ENCODE measurements at regions not wholly inside any gene's neighbourhood (a gene's known extent, or its start where the extent isn't known, plus 50 kb on each side); places are given as distances from the start of the nearest gene placed in this dataset.

- H3K4me3 ChIP-seq (ENCODE audit: low read depth, low read length) = no peak overlapping the region
- 86% methylated on average over 1 of the region's 2 CpGs for WGBS (ENCODE audit: insufficient coverage)
- H3K27ac ChIP-seq (ENCODE audit: low read depth, low read length) = no peak overlapping the region
- no peaks in the 10 kb centered on the region for H3K36me3 ChIP-seq (ENCODE audit: control insufficient read depth, insufficient read depth, low read length)
- no peaks in the 10 kb centered on the region for H3K4me1 ChIP-seq (ENCODE audit: control insufficient read depth, insufficient read depth, low read length)
- no peak for DNase-seq (ENCODE audit: low read depth in 4 of 6, low spot score in 6 of 6)
- no peaks in the 10 kb centered on the region for H3K27me3 ChIP-seq (ENCODE audit: control insufficient read depth, insufficient read depth, low read length)
- H3K9me3 ChIP-seq (ENCODE audit: control insufficient read depth, insufficient read depth, low read length) = no peaks in the 10 kb centered on the region
Measured at GRCh38 chr20:11031300-11031699, 357.5 kb upstream of the JAG1 start.

- H3K27me3 ChIP-seq (ENCODE audit: control insufficient read depth, insufficient read depth, low read length) = no peaks in the 10 kb centered on the region
- WGBS (ENCODE audit: insufficient coverage) = 57% methylated on average over 1 of the region's 3 CpGs
Measured at GRCh38 chr20:11032611-11033010, 358.8 kb upstream of the JAG1 start.

GRCh38 chr20:11034025-11034424, 360.2 kb upstream of the JAG1 start:
- Histone ChIP-seq H3K36me3 (ENCODE audit: control insufficient read depth, insufficient read depth, low read length) (no peaks in the 10 kb centered on the region), H3K9me3 (ENCODE audit: control insufficient read depth, insufficient read depth, low read length) (no peaks in the 10 kb centered on the region), H3K4me3 (ENCODE audit: low read depth, low read length) (no peak overlapping the region), H3K27ac (ENCODE audit: low read depth, low read length) (no peak overlapping the region), H3K27me3 (ENCODE audit: control insufficient read depth, insufficient read depth, low read length) (no peaks in the 10 kb centered on the region), H3K4me1 (ENCODE audit: control insufficient read depth, insufficient read depth, low read length) (no peaks in the 10 kb centered on the region)
- WGBS (ENCODE audit: insufficient coverage) = 95% methylated on average over 3 of the region's 3 CpGs
- no peak for DNase-seq (ENCODE audit: low read depth in 4 of 6, low spot score in 6 of 6)

More at GRCh38 chr20:11032611-11033010, 358.8 kb upstream of the JAG1 start:
- Histone ChIP-seq H3K27ac (ENCODE audit: low read depth, low read length) (no peak overlapping the region), H3K36me3 (ENCODE audit: control insufficient read depth, insufficient read depth, low read length) (no peaks in the 10 kb centered on the region), H3K4me3 (ENCODE audit: low read depth, low read length) (no peak overlapping the region), H3K9me3 (ENCODE audit: control insufficient read depth, insufficient read depth, low read length) (no peaks in the 10 kb centered on the region), H3K4me1 (ENCODE audit: control insufficient read depth, insufficient read depth, low read length) (no peaks in the 10 kb centered on the region)
- DNase-seq (ENCODE audit: low read depth in 4 of 6, low spot score in 6 of 6) = no peak

GRCh38 chr20:11035211-11035610, 361.4 kb upstream of the JAG1 start:
- Histone ChIP-seq H3K27ac (ENCODE audit: low read depth, low read length) (no peak overlapping the region), H3K4me1 (ENCODE audit: control insufficient read depth, insufficient read depth, low read length) (no peaks in the 10 kb centered on the region), H3K36me3 (ENCODE audit: control insufficient read depth, insufficient read depth, low read length) (no peaks in the 10 kb centered on the region), H3K9me3 (ENCODE audit: control insufficient read depth, insufficient read depth, low read length) (no peaks in the 10 kb centered on the region), H3K27me3 (ENCODE audit: control insufficient read depth, insufficient read depth, low read length) (no peaks in the 10 kb centered on the region), H3K4me3 (ENCODE audit: low read depth, low read length) (no peak overlapping the region)
- DNase-seq (ENCODE audit: low read depth in 4 of 6, low spot score in 6 of 6) = no peak
- WGBS (ENCODE audit: insufficient coverage) = 85% methylated on average over 2 of the region's 3 CpGs

- Histone ChIP-seq H3K4me1 (ENCODE audit: control insufficient read depth, insufficient read depth, low read length) (no peaks in the 10 kb centered on the region), H3K27ac (ENCODE audit: low read depth, low read length) (no peak overlapping the region), H3K4me3 (ENCODE audit: low read depth, low read length) (no peak overlapping the region), H3K9me3 (ENCODE audit: control insufficient read depth, insufficient read depth, low read length) (no peaks in the 10 kb centered on the region), H3K36me3 (ENCODE audit: control insufficient read depth, insufficient read depth, low read length) (no peaks in the 10 kb centered on the region), H3K27me3 (ENCODE audit: control insufficient read depth, insufficient read depth, low read length) (no peaks in the 10 kb centered on the region)
- no CpG with 5 or more reads among the region's 1 CpG for WGBS (ENCODE audit: insufficient coverage)
- no peak for DNase-seq (ENCODE audit: low read depth in 4 of 6, low spot score in 6 of 6)
Measured at GRCh38 chr20:11041396-11041795, 367.6 kb upstream of the JAG1 start.

GRCh38 chr20:11043001-11043400, 369.2 kb upstream of the JAG1 start:
- Histone ChIP-seq H3K36me3 (ENCODE audit: control insufficient read depth, insufficient read depth, low read length) (no peaks in the 10 kb centered on the region), H3K27ac (ENCODE audit: low read depth, low read length) (no peak overlapping the region), H3K27me3 (ENCODE audit: control insufficient read depth, insufficient read depth, low read length) (no peaks in the 10 kb centered on the region), H3K4me1 (ENCODE audit: control insufficient read depth, insufficient read depth, low read length) (no peaks in the 10 kb centered on the region), H3K9me3 (ENCODE audit: control insufficient read depth, insufficient read depth, low read length) (no peaks in the 10 kb centered on the region), H3K4me3 (ENCODE audit: low read depth, low read length) (no peak overlapping the region)
- no peak for DNase-seq (ENCODE audit: low read depth in 4 of 6, low spot score in 6 of 6)
- WGBS (ENCODE audit: insufficient coverage) = no CpG with 5 or more reads among the region's 2 CpGs

- Histone ChIP-seq H3K4me3 (ENCODE audit: low read depth, low read length) (no peak overlapping the region), H3K27me3 (ENCODE audit: control insufficient read depth, insufficient read depth, low read length) (no peaks in the 10 kb centered on the region), H3K36me3 (ENCODE audit: control insufficient read depth, insufficient read depth, low read length) (no peaks in the 10 kb centered on the region), H3K9me3 (ENCODE audit: control insufficient read depth, insufficient read depth, low read length) (no peaks in the 10 kb centered on the region), H3K27ac (ENCODE audit: low read depth, low read length) (no peak overlapping the region), H3K4me1 (ENCODE audit: control insufficient read depth, insufficient read depth, low read length) (no peaks in the 10 kb centered on the region)
- 95% methylated on average over 2 of the region's 6 CpGs for WGBS (ENCODE audit: insufficient coverage)
- DNase-seq (ENCODE audit: low read depth in 4 of 6, low spot score in 6 of 6) = no peak
Measured at GRCh38 chr20:11044561-11044960, 370.8 kb upstream of the JAG1 start.

GRCh38 chr20:11045412-11046175, 371.8 kb upstream of the JAG1 start:
- H3K4me1 ChIP-seq (ENCODE audit: control insufficient read depth, insufficient read depth, low read length) = no peaks in the 10 kb centered on the region
- DNase-seq (ENCODE audit: low read depth in 4 of 6, low spot score in 6 of 6) = peak in 1 of 6 donors; percentile 15
- no peaks in the 10 kb centered on the region for H3K9me3 ChIP-seq (ENCODE audit: control insufficient read depth, insufficient read depth, low read length)
- H3K27ac ChIP-seq (ENCODE audit: low read depth, low read length) = no peak overlapping the region
- no peaks in the 10 kb centered on the region for H3K27me3 ChIP-seq (ENCODE audit: control insufficient read depth, insufficient read depth, low read length)
- WGBS (ENCODE audit: insufficient coverage) = 71% methylated on average over 2 of the region's 8 CpGs
- no peak overlapping the region for H3K4me3 ChIP-seq (ENCODE audit: low read depth, low read length)
- no peaks in the 10 kb centered on the region for H3K36me3 ChIP-seq (ENCODE audit: control insufficient read depth, insufficient read depth, low read length)

- H3K4me1 ChIP-seq (ENCODE audit: control insufficient read depth, insufficient read depth, low read length) = no peaks in the 10 kb centered on the region
- H3K4me3 ChIP-seq (ENCODE audit: low read depth, low read length) = no peak overlapping the region
- WGBS (ENCODE audit: insufficient coverage) = 100% methylated on average over 1 of the region's 2 CpGs
- H3K27me3 ChIP-seq (ENCODE audit: control insufficient read depth, insufficient read depth, low read length) = no peaks in the 10 kb centered on the region
- no peaks in the 10 kb centered on the region for H3K9me3 ChIP-seq (ENCODE audit: control insufficient read depth, insufficient read depth, low read length)
- H3K36me3 ChIP-seq (ENCODE audit: control insufficient read depth, insufficient read depth, low read length) = no peaks in the 10 kb centered on the region
- H3K27ac ChIP-seq (ENCODE audit: low read depth, low read length) = no peak overlapping the region
- DNase-seq (ENCODE audit: low read depth in 4 of 6, low spot score in 6 of 6) = peak in 1 of 6 donors; percentile 4
Measured at GRCh38 chr20:11047559-11047958, 373.8 kb upstream of the JAG1 start.

- Histone ChIP-seq H3K9me3 (ENCODE audit: control insufficient read depth, insufficient read depth, low read length) (no peaks in the 10 kb centered on the region), H3K4me3 (ENCODE audit: low read depth, low read length) (no peak overlapping the region), H3K36me3 (ENCODE audit: control insufficient read depth, insufficient read depth, low read length) (no peaks in the 10 kb centered on the region), H3K4me1 (ENCODE audit: control insufficient read depth, insufficient read depth, low read length) (no peaks in the 10 kb centered on the region), H3K27ac (ENCODE audit: low read depth, low read length) (no peak overlapping the region), H3K27me3 (ENCODE audit: control insufficient read depth, insufficient read depth, low read length) (no peaks in the 10 kb centered on the region)
- DNase-seq (ENCODE audit: low read depth in 4 of 6, low spot score in 6 of 6) = no peak
Measured at GRCh38 chr20:11048739-11049138, 374.9 kb upstream of the JAG1 start.

All from spinal cord (tissue), 9 donors.